Endometrium (tissue), 2 donors: ENCODE measurements at regions not wholly inside any gene's neighbourhood (a gene's known extent, or its start where the extent isn't known, plus 50 kb on each side); places are given as distances from the start of the nearest gene placed in this dataset.
A peak's percentile ranks its signal among the peaks of the same experiment; 100 is the strongest.
"Not testable (repeated sequence)": the region's sequence is repeated elsewhere in the genome, so short reads cannot be mapped to it uniquely, and the experiment has no call there.

ENCODE experiments used
- FAIRE-seq: peaks from 2 replicates; lab custom pipeline; 2012; peaks lifted over from hg19 to GRCh38; lab: Jason Lieb, UNC
- donor health status: control.
- donor health status: control.

- FAIRE-seq, result no peak
Observed at GRCh38 chr10:33036670-33037069, 78.6 kb upstream of the ITGB1 start.

- FAIRE-seq, result no peak
Observed at GRCh38 chr10:33035411-33035810, 77.4 kb upstream of the ITGB1 start.

GRCh38 chr10:33034931-33035330, 76.9 kb upstream of the ITGB1 start:
- no peak for FAIRE-seq

GRCh38 chr10:33032654-33033151, 74.7 kb upstream of the ITGB1 start:
- FAIRE-seq, result no peak

GRCh38 chr10:33031815-33032653, 74.0 kb upstream of the ITGB1 start:
- FAIRE-seq, result no peak

GRCh38 chr10:33031171-33031570, 73.1 kb upstream of the ITGB1 start:
- no peak for FAIRE-seq

- FAIRE-seq, result not testable (repeated sequence)
Observed at GRCh38 chr10:33028515-33028914, 70.5 kb upstream of the ITGB1 start.

- no peak for FAIRE-seq
Observed at GRCh38 chr10:33027088-33027487, 69.1 kb upstream of the ITGB1 start.

- FAIRE-seq, result no peak
Observed at GRCh38 chr10:33026422-33026821, 68.4 kb upstream of the ITGB1 start.

GRCh38 chr10:33025910-33026309, 67.9 kb upstream of the ITGB1 start:
- FAIRE-seq, result no peak

- no peak for FAIRE-seq
Observed at GRCh38 chr10:33025039-33025438, 67.0 kb upstream of the ITGB1 start.

- FAIRE-seq, result no peak
Observed at GRCh38 chr10:33022691-33023090, 64.7 kb upstream of the ITGB1 start.

- FAIRE-seq, result no peak
Observed at GRCh38 chr10:33022090-33022489, 64.1 kb upstream of the ITGB1 start.

- FAIRE-seq, result no peak
Observed at GRCh38 chr10:33016988-33017387, 59.0 kb upstream of the ITGB1 start.

GRCh38 chr10:33015761-33016547, 57.9 kb upstream of the ITGB1 start:
- FAIRE-seq, result no peak

- FAIRE-seq, result not testable (repeated sequence)
Observed at GRCh38 chr10:33013331-33013730, 55.3 kb upstream of the ITGB1 start.

- FAIRE-seq, result no peak
Observed at GRCh38 chr10:33012306-33012705, 54.3 kb upstream of the ITGB1 start.

- no peak for FAIRE-seq
Observed at GRCh38 chr10:33010132-33011037, 52.4 kb upstream of the ITGB1 start.

GRCh38 chr10:33009244-33010131, 51.5 kb upstream of the ITGB1 start:
- FAIRE-seq, result no peak

- peak; percentile 74 for FAIRE-seq
Observed at GRCh38 chr10:33008499-33009243, 50.6 kb upstream of the ITGB1 start.
